ENCODE measurements at regions not wholly inside any gene's neighbourhood (a gene's known extent, or its start where the extent isn't known, plus 50 kb on each side); places are given as distances from the start of the nearest gene placed in this dataset.

DNA sequence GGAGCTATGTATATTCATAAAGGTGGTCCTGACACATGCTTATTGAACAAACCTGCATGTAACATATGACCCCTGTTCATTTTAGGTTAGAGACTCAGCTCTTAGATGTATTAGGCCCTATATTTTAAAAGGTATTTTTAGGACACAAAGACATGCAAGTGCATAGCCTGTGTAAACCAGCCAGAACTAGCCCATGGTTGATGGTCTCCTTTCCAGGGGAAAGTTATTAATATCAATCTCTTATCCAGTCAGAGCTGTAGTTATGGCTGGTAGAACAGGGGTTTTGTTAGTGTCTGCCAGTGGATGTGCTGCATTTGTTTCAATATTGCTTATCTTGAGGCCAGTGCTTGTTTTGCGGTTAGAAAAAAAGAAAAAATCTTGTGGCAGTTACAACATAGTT, 488.6 kb downstream of the KCTD8 start:
- no peak for TF ChIP-seq POLR2A (IDR thresholded peaks at IDR 0.05; ENCODE audit: low read depth, low read length)
- FAIRE-seq, result no peak
- DNase-seq (ENCODE audit: insufficient read length, low spot score), result no peak

DNA sequence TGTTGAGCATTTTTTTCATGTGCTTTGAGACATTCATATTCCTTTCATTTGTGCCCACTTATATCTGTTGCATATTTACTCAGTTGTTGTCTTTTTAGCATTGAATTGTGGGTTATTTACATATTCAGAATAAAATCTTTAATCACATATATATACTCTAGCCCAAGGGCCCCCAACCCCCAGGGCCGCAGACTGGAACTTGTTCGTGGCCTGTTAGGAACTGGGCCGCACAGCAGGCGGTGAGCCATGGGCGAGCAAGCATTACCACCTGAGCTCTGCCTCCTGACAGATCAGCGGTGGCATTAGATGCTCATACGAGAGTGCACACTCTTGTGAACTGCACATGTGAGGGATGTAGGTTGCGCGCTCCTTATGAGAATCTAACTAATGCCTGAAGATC, 480.6 kb downstream of the KCTD8 start:
- FAIRE-seq (no peak), DNase-seq (ENCODE audit: insufficient read length, low spot score) (no peak)
- no peak for TF ChIP-seq POLR2A (IDR thresholded peaks at IDR 0.05; ENCODE audit: low read depth, low read length)

DNA sequence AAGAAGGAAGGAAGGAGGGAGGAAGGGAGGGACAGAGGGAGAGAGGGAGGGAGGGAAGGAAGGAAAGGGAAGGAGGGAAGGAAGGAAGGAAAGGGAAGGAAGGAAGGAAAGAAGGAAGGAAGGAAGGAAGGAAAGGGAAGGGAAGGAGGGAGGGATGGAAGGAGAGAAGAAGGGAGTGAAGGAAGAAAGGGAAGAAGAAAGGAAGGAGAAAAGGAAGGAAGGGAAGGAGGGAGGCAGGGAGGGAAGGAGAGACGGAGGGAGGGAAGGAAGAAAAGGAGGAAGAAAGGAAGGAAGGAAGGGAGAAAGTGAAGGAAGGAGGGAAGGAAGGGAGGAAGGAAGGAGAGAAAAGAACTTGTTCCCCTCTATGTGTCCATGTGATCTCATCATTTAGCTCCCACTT, 465.0 kb downstream of the KCTD8 start:
- no peak for FAIRE-seq
- no peak for DNase-seq (ENCODE audit: insufficient read length, low spot score)
- no peak for TF ChIP-seq POLR2A (IDR thresholded peaks at IDR 0.05; ENCODE audit: low read depth, low read length)

DNA sequence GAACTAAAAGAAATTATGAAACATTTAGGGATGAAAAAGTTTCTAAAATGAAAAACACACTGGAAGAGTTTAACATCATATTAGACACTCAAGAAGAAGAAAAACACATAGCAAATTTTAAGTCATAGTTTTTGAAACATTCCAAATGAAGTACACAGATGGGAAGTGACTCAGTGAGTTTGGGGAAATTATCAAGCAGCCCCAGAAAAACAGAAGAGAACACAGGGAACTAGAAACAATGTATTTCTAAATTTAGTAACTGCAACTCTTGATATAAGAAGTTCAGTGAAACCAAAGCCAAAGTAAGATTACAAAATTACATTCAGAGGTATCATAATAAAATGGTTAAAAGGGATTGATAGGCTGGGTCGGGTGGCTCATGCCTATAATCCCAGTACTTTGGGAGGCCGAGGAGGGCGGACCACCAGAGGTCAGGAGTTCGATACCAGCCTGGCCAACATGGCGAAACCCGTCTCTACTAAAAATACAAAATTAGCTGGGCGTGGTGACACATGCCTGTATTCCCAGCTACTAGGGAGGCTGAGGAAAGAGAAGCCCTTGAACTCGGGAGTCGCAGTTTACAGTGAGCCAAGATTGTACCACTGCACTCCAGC, 461.2 kb downstream of the KCTD8 start:
- DNase-seq (ENCODE audit: insufficient read length, low spot score), result no peak
- FAIRE-seq, result no peak
- no peak for TF ChIP-seq POLR2A (IDR thresholded peaks at IDR 0.05; ENCODE audit: low read depth, low read length)

DNA sequence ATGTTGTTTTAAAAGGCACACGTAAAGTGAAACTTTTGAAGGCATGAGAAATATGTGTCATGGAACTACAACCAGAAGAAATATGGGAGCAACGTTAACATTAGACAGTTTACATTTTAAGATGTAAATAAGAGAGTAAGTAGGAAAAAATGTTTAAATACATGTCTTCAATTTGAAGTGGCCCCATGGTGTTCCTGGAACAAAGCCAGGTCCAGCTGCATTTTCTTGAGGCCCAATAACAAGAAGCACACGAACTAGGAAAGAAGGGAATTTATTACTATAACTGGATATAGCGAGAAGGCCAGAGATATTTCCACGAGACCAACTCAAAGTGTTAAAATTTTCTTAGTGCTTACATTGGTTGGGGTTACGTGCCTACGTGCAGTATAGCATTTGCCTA, 458.1 kb downstream of the KCTD8 start:
- no peak for TF ChIP-seq POLR2A (IDR thresholded peaks at IDR 0.05; ENCODE audit: low read depth, low read length)
- no peak for DNase-seq (ENCODE audit: insufficient read length, low spot score)
- no peak for FAIRE-seq

DNA sequence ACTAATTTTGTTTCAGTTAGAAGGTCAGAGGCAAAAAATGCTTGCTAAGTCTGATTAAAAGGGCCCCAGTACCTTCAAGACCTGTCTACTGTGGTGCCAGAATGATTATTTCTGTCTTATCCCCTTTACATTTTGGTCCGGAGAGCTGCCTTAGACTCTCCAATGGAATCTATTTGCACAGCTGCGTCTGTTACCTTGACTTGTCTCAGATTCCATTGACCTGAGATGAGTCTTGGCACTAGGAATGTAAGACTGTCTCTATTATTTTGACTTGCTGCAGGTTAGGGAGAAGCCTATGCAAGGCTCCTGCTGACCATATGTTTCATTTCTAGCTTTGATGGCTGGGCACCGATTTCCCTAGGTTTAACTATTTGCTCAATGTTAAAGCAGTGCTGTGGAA, 457.6 kb downstream of the KCTD8 start:
- DNase-seq (ENCODE audit: insufficient read length, low spot score) (no peak), FAIRE-seq (no peak)
- no peak for TF ChIP-seq POLR2A (IDR thresholded peaks at IDR 0.05; ENCODE audit: low read depth, low read length)

DNA sequence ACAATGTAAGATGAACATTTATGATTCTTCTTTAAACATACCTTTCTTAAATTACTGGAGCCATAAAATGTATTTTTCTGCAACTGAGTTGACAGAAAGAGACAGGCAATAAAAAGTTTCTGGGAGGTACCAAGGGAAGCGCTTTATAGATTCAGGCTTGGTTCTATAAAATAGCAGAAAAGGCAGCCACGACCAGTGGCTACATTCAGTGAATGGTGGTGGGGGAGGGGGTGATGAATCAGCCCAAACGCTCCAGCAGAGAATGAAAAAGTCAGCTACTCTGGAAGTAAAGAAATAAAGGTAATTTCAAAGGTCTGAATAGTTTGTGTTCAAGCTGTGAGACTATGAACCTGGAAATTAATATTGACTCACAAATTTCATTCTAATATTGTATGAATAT, 456.1 kb downstream of the KCTD8 start:
- DNase-seq (ENCODE audit: insufficient read length, low spot score), result no peak
- no peak for FAIRE-seq
- no peak for TF ChIP-seq POLR2A (IDR thresholded peaks at IDR 0.05; ENCODE audit: low read depth, low read length)

DNA sequence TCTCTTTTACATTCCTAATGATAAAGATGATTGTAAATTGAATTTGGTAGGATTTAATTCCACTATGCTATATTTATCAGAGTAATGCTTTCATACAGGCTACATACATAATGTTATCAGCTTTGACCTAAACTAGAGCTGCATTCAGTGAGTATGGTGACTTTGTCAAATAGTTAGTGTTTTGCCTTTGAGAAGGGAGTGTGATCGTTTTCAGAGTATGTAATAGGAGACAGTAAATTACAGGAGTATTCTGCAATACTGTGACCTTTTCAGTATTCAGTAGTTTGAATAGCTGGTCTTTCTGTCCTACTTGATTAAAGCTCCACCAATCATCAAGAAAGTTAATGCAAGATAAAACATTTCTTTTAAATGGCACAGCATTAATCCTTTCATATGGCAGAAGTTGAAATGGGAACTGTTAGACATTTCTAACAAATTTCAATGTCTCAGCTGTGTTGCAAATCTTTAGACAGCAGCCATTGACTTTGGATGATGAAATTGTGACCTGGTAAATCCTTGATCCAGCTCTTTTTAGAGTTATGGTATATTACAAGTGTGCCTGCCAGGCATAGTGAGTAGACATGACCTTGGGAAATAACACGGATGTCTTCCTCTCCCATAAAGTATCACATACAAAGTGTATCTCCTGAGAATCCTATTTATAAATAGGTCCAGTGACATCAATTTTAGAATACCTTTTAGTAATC, 455.3 kb downstream of the KCTD8 start:
- no peak for DNase-seq (ENCODE audit: insufficient read length, low spot score)

DNA sequence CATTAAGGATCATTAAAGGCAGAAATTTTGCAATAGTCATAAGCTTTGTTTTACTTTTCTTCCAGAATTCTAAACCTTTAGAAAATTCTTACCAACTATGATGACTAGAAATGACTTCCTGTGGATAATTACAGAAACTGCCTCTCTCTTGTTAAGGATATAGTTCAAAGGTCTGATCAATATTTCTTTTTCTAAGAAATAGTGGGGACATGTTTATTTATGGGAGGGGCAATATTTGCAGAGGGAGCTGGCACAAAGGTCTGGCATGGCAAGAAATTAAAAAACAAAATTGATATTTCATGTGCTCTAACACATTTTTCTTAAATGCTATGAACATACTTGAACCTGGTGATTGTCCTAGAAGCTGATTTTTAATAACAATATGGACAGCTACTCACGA, 448.9 kb downstream of the KCTD8 start:
- no peak for TF ChIP-seq POLR2A (IDR thresholded peaks at IDR 0.05; ENCODE audit: low read depth, low read length)
- FAIRE-seq (no peak), DNase-seq (ENCODE audit: insufficient read length, low spot score) (no peak)

More for the DNA sequence above, 455.3 kb downstream of the KCTD8 start:
- no peak for TF ChIP-seq POLR2A (IDR thresholded peaks at IDR 0.05; ENCODE audit: low read depth, low read length)
- no peak for FAIRE-seq

DNA sequence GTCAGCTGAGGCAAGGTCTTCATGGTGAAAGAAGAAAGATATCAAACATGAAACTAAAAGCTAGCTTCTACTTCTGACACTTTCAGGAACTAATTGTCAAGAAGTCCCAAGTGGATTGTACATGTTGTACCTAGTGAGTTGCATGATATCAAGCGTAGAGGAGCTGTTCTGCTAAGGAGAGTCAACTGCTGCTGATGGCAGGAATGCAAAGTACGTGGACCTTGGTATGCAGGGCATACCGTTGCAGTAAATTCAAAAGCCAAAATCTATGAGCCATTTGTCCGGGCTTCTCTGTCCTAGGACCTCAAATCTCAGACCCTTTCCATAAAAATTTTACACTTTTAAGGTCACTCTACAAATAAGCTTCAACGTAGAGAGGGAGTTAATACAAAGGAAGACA, 446.2 kb downstream of the KCTD8 start:
- FAIRE-seq (no peak), DNase-seq (ENCODE audit: insufficient read length, low spot score) (no peak)

DNA sequence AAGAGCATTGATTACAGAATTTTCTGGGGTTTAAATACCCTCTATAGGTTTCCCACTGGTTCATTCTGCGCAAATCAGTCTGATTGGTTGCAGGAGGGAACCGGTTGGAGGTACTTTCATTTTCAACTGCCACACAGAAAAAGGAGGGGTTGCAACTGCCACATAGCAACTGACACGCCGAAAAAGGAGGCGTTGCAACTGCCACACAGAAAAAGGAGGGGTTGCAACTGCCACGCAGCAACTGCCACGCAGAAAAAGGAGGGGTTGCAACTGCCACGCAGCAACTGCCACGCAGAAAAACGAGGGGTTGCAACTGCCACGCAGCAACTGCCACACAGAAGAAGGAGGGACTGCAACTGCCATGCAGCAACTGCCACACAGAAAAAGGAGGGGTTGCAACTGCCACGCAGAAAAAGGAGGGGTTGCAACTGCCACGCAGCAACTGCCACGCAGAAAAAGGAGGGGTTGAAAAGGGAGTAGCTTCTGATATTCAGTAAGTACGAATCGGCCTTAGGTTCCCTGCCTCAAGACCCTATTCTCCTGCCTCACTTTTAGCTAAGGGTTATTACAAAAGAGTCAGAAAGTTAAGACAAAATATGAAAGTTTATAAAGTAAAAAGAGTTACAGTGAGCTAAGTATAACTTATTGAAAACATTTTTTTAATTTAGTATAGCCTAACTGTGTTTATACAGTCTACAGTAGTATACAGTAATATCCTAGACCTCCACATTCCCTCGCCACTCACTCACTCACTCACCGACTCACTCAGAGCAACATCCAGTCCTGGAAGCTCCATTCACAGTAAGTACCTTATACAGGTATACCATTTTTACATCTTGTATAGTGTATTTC, 431.8 kb downstream of the KCTD8 start:
- peak; percentile 3 for DNase-seq (ENCODE audit: insufficient read length, low spot score)
- TF ChIP-seq POLR2A (IDR thresholded peaks at IDR 0.05; ENCODE audit: low read depth, low read length), result peak; percentile 59; the same call in 1 of the 2 replicates
- FAIRE-seq, result no peak

More for the DNA sequence above, 446.2 kb downstream of the KCTD8 start:
- no peak for TF ChIP-seq POLR2A (IDR thresholded peaks at IDR 0.05; ENCODE audit: low read depth, low read length)

DNA sequence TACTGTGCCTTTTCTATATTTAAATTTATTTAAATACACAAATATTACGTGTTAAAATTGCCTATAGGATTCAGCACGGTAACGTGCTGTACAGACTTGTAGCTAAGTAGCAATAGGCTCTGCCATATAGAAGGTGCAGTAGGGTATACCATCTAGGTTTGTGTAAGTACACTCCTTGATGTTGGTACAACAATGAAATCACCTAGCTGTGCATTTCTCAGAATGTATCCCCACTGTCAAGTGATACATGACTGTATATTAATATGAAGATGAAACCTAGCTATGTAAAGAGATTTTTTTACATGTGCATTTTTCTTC, 431.2 kb downstream of the KCTD8 start:
- DNase-seq (ENCODE audit: insufficient read length, low spot score) (no peak), FAIRE-seq (no peak)
- no peak for TF ChIP-seq POLR2A (IDR thresholded peaks at IDR 0.05; ENCODE audit: low read depth, low read length)

DNA sequence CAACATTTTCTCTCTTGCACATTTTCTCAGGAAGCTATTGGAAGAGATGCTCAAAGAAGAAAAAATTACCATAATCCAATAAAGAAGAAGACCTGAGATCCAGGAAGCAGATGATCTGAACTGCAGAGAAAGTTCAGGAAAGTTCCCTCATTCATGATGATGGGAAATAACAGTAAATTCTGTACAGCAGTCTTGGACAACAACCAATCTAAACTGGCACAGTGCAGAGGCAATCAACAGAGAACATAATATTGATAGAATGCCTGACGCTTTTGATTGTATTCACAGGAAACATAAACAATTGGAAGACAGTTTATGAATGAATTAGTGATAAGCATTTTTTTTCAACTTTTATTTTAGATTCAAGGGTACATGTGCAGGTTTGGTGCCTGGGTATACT, 428.9 kb downstream of the KCTD8 start:
- no peak for DNase-seq (ENCODE audit: insufficient read length, low spot score)
- no peak for TF ChIP-seq POLR2A (IDR thresholded peaks at IDR 0.05; ENCODE audit: low read depth, low read length)
- no peak for FAIRE-seq

DNA sequence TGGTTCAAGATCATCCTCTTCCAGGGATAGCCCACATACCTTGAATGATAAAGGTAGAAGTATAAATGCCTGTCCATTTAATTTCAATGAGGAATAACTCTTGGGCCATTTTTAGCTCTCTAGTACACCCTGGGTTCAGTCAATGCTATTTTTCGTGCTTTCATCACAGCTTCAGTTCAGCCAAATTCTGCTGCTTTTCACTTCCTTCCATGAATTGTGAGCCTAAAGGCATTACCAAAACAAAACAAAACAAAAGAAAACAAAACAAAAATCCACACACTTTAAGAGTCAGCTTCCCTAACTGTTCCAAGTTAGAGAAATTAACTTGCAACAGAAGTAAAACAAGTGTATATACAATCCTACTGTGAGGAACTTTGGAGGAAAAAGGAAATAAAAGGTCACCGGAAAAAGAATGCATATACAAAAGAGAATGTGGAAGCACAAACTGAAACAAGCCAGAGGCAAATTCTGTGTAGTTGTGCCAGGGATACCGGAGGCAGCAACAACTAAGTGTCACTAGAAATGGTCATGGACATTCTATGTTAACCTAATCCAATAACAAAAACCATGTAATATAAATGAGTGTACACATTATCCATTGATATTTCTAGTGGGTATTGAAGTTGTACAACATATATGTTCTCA, 423.1 kb downstream of the KCTD8 start:
- DNase-seq (ENCODE audit: insufficient read length, low spot score), result no peak
- no peak for FAIRE-seq
- TF ChIP-seq POLR2A (IDR thresholded peaks at IDR 0.05; ENCODE audit: low read depth, low read length), result no peak
